Right lobe of liver (tissue), 4 donors: ENCODE measurements at regions not wholly inside any gene's neighbourhood (a gene's known extent, or its start where the extent isn't known, plus 50 kb on each side); places are given as distances from the start of the nearest gene placed in this dataset.

Source experiments
- POLR2A ChIP-seq: fragments of 450-650 bp; IDR thresholded peaks from one replicate; pipeline ENCODE4 v1.6.1; 2017; ENCODE audit warnings: antibody characterized with exemption, mild to moderate bottlenecking
- TF ChIP-seq, protein P1 (sequence below), 4 donors: fragments of 200-600 bp in 3 of 4; fragments of 450-650 bp in 1 of 4; IDR thresholded peaks; one replicate each; pipeline versions ENCODE4 v1.5.1 to v1.8.0; 2016 to 2022; ENCODE audit warnings: antibody characterized with exemption in 4 of 4, mild to moderate bottlenecking in 2 of 4
- donor health status: DM: no; HTN: no; CAD: no.
- donor health status: DM: no; HTN: no; CAD: no.
- donor health status: DM: no; HTN: yes; CAD: no.

DNA sequence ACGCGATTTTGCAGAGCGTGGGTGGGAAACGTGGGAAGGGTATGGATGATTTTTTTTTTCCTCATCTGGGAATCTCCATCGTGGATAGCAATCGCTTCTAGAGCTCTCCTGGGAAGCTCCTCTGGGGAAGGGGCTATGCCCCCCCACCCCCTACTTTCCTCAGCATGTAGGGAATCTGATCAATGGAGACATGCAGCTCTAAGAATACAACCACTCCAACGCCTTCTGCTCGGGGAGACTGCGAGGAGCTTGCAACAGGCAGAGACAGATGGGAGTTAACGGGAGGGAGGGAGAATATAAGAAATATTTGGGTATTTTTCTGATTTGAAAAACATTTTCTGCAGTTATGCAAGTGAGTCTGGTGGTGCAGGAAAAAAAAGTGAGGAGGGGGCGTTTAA is 104.6 kb upstream of the HSD17B12 start:
- TF ChIP-seq, protein P1, sequence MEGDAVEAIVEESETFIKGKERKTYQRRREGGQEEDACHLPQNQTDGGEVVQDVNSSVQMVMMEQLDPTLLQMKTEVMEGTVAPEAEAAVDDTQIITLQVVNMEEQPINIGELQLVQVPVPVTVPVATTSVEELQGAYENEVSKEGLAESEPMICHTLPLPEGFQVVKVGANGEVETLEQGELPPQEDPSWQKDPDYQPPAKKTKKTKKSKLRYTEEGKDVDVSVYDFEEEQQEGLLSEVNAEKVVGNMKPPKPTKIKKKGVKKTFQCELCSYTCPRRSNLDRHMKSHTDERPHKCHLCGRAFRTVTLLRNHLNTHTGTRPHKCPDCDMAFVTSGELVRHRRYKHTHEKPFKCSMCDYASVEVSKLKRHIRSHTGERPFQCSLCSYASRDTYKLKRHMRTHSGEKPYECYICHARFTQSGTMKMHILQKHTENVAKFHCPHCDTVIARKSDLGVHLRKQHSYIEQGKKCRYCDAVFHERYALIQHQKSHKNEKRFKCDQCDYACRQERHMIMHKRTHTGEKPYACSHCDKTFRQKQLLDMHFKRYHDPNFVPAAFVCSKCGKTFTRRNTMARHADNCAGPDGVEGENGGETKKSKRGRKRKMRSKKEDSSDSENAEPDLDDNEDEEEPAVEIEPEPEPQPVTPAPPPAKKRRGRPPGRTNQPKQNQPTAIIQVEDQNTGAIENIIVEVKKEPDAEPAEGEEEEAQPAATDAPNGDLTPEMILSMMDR (IDR thresholded peaks at IDR 0.05): no peak
- TF ChIP-seq POLR2A: no peak
